Stimulated activated CD8-positive, alpha-beta memory T cell treated with anti-CD3 and anti-CD28 coated beads, Interleukin-4, amount 100 ng/mL, for 4 hours (primary cell): ENCODE measurements at regions not wholly inside any gene's neighbourhood (a gene's known extent, or its start where the extent isn't known, plus 50 kb on each side); places are given as distances from the start of the nearest gene placed in this dataset.

ENCODE experiments used
- DNase-seq, 2 donors: peaks; one replicate each; pipeline ENCODE4 v3.0.0-alpha.2; 2020; ENCODE audit warnings: low read depth in 2 of 2, low spot score in 1 of 2

GRCh38 chr2:144285324-144285723 lies 234.6 kb downstream of the ZEB2 start:
- DNase-seq: no peak

GRCh38 chr2:144281476-144281875 lies 238.4 kb downstream of the ZEB2 start:
- DNase-seq: no peak

DNA sequence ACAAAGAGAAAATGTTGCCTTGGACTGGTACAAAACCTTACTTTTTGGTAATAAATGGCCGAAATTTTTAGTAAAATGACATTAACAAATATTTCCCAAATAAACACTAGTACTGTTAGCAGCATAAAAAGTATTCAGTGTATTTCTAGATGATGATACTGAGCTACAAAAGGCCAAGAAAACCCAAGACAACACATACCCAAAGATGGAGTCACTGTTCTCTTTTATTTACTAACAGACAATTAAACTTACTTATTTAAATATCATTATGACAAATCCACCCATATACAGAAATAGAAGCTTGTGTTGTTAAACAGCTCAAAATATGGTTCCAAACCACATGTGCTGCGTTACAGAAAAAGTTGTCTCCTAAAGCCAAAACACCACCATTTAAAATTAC lies 239.9 kb downstream of the ZEB2 start:
- no peak for DNase-seq

- no peak for DNase-seq
Measured at GRCh38 chr2:144279165-144279564, 240.8 kb downstream of the ZEB2 start.

DNA sequence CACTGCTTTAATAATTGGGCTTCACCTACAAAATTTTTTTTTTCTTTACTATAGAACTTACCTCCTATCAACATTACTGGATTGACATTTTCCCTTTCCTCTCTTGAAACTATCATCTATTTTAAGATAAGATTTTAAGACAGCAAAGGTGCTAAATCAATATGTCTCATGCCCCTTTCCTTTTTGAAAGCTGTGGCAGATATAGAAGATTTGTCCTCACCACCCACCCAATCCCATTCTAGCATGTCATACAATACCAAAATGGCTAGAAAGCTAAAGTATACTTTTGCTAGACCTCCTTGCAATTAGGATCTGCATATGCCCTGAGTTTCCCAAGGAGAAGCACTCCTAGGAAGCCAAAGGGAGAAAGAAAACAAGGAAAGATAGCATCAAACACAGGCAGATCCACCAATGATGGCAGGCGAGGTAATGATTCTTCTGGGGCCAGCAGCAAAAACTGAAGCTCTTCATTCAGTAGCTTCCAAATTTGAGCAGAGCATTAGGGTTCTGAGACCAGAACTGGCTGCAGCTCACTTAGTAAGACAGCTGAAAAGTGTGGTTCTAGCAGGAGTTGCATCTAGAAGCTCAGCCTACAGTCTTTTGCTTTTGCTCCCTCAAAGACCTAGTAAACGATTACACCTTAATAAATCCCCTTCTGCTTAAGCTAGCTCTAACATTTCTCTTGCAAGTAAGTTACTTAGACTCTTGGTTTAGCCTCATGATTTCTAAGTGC lies 242.1 kb downstream of the ZEB2 start:
- no peak for DNase-seq

- DNase-seq: no peak
Measured at GRCh38 chr2:144275340-144275739, 244.6 kb downstream of the ZEB2 start.

DNA sequence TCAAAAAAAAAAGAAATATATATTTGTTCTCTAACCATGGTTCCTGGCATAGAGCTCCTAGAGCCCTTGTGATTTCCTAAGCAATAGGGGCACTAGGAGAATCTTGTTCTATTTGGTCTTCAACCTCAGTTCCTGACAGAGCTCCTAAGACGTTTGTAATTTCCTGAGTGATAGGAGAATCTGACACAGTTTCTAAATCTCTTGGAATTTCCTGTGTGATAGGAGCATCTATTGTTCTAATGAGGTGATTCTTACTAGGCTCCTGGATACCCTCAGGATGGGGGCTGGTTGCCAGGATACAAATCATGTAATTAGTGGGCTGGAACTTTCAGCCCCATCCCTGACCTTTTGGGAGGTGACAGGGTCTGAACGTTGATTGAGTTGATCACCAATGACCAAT lies 245.8 kb downstream of the ZEB2 start:
- DNase-seq: no peak

- DNase-seq: no peak
Measured at GRCh38 chr2:144270951-144271350, 249.0 kb downstream of the ZEB2 start.

DNA sequence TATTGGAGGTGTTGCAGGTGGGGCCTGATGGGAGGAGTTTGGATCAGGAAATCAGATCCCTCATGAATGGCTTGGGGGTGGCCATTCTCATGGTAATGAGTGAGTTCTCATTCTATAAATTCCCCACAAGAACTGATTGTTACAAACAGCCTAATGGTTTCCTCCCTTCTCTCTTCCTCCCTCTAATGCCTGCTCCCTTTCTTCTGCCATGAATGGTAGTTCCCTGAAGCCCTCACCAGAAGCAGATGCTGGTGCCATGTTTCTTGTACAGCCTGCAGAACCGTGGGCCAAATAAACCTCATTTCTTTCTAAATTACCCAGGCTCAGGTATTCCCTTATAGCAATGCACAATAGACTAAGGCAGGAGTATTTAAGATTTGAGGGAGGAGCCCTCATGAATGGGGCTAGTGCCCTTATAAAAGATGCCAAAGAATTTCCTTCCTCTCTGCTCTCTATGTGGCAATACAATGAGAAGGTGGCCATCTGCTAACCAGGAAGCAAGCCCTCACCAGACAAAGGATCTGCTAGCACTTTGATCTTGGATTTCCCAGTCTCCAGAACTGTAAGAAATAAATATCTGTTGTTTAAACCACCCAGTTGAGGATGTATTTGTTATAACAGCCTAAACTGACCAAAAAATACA lies 251.8 kb downstream of the ZEB2 start:
- no peak for DNase-seq

DNA sequence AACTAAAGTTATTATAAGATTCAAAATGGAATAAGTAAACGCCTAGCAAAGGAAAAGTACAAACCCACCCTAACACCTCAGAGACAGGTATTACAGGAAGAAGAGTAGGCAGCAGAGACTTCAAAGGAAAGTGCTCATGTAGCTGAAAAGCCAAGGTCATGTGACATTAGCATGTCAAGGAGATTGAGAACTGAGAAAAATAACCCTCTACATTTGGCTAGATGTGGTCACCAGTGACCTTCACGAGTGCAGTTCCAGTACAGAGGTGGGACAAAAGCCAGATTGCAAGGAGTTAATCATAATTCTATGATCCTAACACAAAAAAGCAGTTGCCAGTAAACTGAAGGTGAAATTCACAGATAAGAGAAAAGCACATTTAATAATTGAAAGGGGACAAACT lies 252.7 kb downstream of the ZEB2 start:
- DNase-seq: no peak

DNA sequence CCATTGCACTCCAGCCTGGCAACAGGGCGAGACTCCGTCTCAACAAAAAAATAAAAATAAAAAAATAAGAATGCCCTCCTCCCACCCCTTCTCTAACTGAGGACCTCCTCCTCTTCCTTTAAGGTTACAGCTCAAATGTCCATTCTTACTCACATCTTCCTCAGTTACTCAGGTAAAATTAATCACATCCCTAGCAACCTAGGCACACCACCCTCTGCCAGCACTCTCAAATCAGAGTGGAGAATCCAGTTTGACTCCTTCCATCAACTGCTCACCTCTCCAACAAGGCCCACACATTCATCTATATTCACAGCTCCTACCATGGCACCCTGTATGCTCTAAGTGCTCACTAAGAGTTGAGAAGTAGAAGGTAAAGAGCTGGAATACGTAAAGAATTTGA lies 254.3 kb downstream of the ZEB2 start:
- DNase-seq: no peak

DNA sequence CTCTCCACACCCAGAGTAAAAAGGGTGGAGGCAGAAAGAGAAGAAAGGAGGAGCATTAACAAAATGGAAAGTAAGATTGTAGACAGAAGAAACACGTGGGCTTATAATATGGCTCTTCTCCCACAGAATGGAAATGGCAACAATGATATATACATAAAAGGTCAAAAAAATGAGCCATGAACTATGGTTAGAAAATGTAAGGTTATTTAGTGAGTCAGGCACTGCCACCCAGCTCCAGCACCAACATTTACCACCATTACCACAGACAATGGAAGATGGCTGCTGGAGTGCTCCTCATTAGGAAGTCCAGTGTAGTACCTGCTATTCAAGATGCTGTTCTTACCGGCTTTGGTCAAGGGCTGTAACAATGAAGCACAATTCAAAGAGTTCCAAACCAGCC lies 258.0 kb downstream of the ZEB2 start:
- peak in 1 of 2 donors; percentile 2 for DNase-seq

- DNase-seq: no peak
Measured at GRCh38 chr2:144261336-144261735, 258.6 kb downstream of the ZEB2 start.

GRCh38 chr2:144259332-144259731 lies 260.6 kb downstream of the ZEB2 start:
- DNase-seq: no peak

- DNase-seq: no peak
Measured at GRCh38 chr2:144258154-144258553, 261.8 kb downstream of the ZEB2 start.

DNA sequence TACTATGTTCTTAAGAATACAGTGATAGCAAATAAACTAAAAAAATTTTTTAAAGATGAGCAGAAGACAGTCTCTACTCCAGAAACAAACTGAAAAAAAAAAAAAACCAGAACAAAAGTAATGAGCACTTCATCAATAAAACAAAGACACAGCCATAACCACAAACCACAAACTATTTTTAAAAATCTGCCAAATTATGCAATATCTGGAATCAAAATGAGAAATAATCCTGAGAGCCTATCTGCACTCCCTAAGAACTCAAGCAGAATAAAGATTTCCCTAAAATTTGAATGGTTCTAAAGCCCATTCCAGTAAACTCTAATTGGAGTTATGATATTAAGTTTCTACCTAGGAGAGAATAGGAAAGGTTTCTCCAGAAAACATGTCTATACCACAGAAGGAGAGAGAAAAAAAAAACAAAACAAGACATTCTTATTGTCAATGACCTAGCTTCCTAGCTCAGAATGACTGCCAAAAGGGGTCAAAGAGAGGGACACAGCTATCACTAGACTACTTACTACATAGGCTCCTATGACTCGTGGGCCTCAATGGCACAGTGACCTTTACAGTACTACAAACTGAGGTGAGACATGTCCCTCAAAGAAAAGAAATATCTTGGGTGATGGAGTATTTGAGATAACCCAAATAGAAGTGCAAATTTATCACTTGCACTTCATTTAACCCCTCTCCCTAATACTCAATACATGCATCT lies 262.8 kb downstream of the ZEB2 start:
- no peak for DNase-seq

GRCh38 chr2:144254342-144255235 lies 265.3 kb downstream of the ZEB2 start:
- DNase-seq: no peak

GRCh38 chr2:144253743-144254142 lies 266.2 kb downstream of the ZEB2 start:
- DNase-seq: no peak

DNA sequence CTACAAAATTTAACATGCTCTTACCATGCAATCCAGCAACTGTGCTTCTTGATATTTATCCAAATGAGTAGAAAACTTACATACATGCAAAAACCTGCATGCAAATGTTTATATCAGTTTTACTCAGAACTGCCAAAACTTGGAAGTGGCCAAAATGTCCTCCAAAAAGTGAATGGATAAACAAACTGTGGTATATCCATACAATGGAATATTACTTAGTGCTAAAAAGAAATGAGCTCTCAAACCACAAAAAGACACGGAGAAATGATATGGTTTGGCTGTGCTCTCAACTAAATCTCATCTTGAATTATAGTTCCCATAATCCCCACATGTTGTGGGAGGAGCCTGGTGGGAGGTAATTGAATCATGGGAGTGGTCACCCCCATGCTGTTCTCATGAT lies 267.2 kb downstream of the ZEB2 start:
- DNase-seq: no peak

- DNase-seq: no peak
Measured at GRCh38 chr2:144249035-144249637, 270.8 kb downstream of the ZEB2 start.
